T-cell (primary cell): ENCODE measurements at regions not wholly inside any gene's neighbourhood (a gene's known extent, or its start where the extent isn't known, plus 50 kb on each side); places are given as distances from the start of the nearest gene placed in this dataset.
"Not testable (repeated sequence)": the region's sequence is repeated elsewhere in the genome, so short reads cannot be mapped to it uniquely, and the experiment has no call there.

Source experiments
- ATAC-seq, 4 experiments: fragments of 200-7000 bp in 3 of 4; fragments of 150-1000 bp in 1 of 4; cut with Tn5 transposase; replicated peaks in 1 of 4; 1 replicate in 3 of 4; 2 replicates in 1 of 4; pipeline ENCODE4 v1.10.0; 2021; ENCODE audit warnings: moderate library complexity in 3 of 4, mild to moderate bottlenecking in 2 of 4, moderate number of reproducible peaks in 1 of 4
- CTCF ChIA-PET, 2 donors: fragments of 300-600 bp; sonication (Branson Sonifier 250); formaldehyde crosslinking; loops; one replicate each; lab custom pipeline; 2022; ENCODE audit warnings: antibody characterized with exemption in 2 of 2; lab: Charles Lee
- POLR2A ChIA-PET, 2 donors: fragments of 300-600 bp; sonication (Branson Sonifier 250); formaldehyde crosslinking; loops; one replicate each; lab custom pipeline; 2022; ENCODE audit warnings: antibody characterized with exemption in 2 of 2; lab: Charles Lee
- DNase-seq, 35 experiments: peaks; one replicate each; pipeline versions ENCODE4 v3.0.0 to v3.0.0-alpha.2; 2013 to 2023
- H3K27ac ChIP-seq: one replicate; pipeline ENCODE4 v1.5.1; 2013; ENCODE audit warnings: low read length
- H3K27me3 ChIP-seq, 2 experiments: replicated peaks in 1 of 2; 1 replicate in 1 of 2; 2 replicates in 1 of 2; pipeline versions ENCODE4 v1.6.1 to v1.7.0; 2013; ENCODE audit warnings: low read length in 1 of 2, mixed read lengths in 1 of 2; ENCODE audit not compliant: control insufficient read depth in 2 of 2, insufficient read depth in 2 of 2; ENCODE audit errors: extremely low read depth in 1 of 2
- H3K36me3 ChIP-seq, 2 donors: 1 replicate in 1 of 2; 2 replicates in 1 of 2; pipeline versions ENCODE4 v1.6.1 to v1.7.0; 2013; ENCODE audit warnings: low read length in 1 of 2; ENCODE audit not compliant: control insufficient read depth in 2 of 2, insufficient read depth in 1 of 2; ENCODE audit errors: extremely low read depth in 1 of 2
- H3K4me1 ChIP-seq, 2 experiments: 1 replicate in 1 of 2; 2 replicates in 1 of 2; pipeline versions ENCODE4 v1.6.1 to v1.7.0; 2013; ENCODE audit warnings: low read length in 2 of 2, mixed read lengths in 1 of 2; ENCODE audit not compliant: insufficient read depth in 2 of 2, control insufficient read depth in 1 of 2; ENCODE audit errors: extremely low read depth in 1 of 2
- H3K4me3 ChIP-seq, 2 donors: 1 replicate in 1 of 2; 2 replicates in 1 of 2; pipeline versions ENCODE4 v1.5.1 to v1.7.0; 2013; ENCODE audit warnings: mild to moderate bottlenecking in 2 of 2, low read length in 1 of 2, moderate library complexity in 1 of 2; ENCODE audit not compliant: control insufficient read depth in 1 of 2; ENCODE audit errors: extremely low read depth in 1 of 2
- H3K9me3 ChIP-seq: 2 replicates; pipeline ENCODE4 v1.7.0; 2013
- H3K27ac Mint-ChIP-seq, 2 donors: one replicate each; pipeline ENCODE4 v1.8.0; 2020 to 2021; ENCODE audit warnings: mild to moderate bottlenecking in 2 of 2, mixed read lengths in 2 of 2
- H3K27me3 Mint-ChIP-seq, 2 donors: one replicate each; pipeline ENCODE4 v1.8.0; 2021 to 2022; ENCODE audit warnings: mixed read lengths in 2 of 2
- H3K36me3 Mint-ChIP-seq: one replicate; pipeline ENCODE4 v1.8.0; 2021; ENCODE audit warnings: mixed read lengths
- H3K4me1 Mint-ChIP-seq, 3 donors: one replicate each; pipeline ENCODE4 v1.8.0; 2020 to 2022; ENCODE audit warnings: mixed read lengths in 3 of 3, mild to moderate bottlenecking in 1 of 3
- H3K4me3 Mint-ChIP-seq, 3 donors: one replicate each; pipeline ENCODE4 v1.8.0; 2020 to 2022; ENCODE audit warnings: mild to moderate bottlenecking in 3 of 3, mixed read lengths in 3 of 3, moderate library complexity in 3 of 3
- H3K9me3 Mint-ChIP-seq, 3 donors: one replicate each; pipeline ENCODE4 v1.8.0; 2020 to 2022; ENCODE audit warnings: mixed read lengths in 3 of 3
- WGBS: methylation state at CpG from one replicate; pipeline ENCODE4 v1.1.5; 2013; ENCODE audit warnings: missing lambda C conversion rate; ENCODE audit not compliant: insufficient coverage; 5-methylcytosine and 5-hydroxymethylcytosine counted together

- H3K27me3 Mint-ChIP-seq, CTCF ChIA-PET, POLR2A ChIA-PET, H3K4me1 ChIP-seq, H3K27ac ChIP-seq, H3K27me3 ChIP-seq, H3K36me3 Mint-ChIP-seq, ATAC-seq, H3K36me3 ChIP-seq, H3K4me3 ChIP-seq, DNase-seq, H3K9me3 ChIP-seq, H3K9me3 Mint-ChIP-seq: not testable (repeated sequence)
- WGBS, result no CpG with 5 or more reads among the region's 7 CpGs
- Mint-ChIP-seq H3K4me1 (peaks cover 4 to 18% (median 16%) of the 10 kb centered on the region in 3 donors), H3K27ac (peak overlapping the region in 1 of 2 donors; percentile 23), H3K4me3 (peak overlapping the region in 1 of 3 donors; percentile 43)
These were observed 92.5 kb upstream of the CSRP2 start for GRCh38 chr12:76971216-76971879.

GRCh38 chr12:76967181-76967885 is 88.5 kb upstream of the CSRP2 start:
- Histone ChIP-seq H3K4me1 (no peaks in the 10 kb centered on the region), H3K4me3 (no peak overlapping the region), H3K36me3 (no peaks in the 10 kb centered on the region), H3K9me3 (no peaks in the 10 kb centered on the region), H3K27me3 (no peaks in the 10 kb centered on the region), H3K27ac (no peak overlapping the region)
- no peak for ATAC-seq
- WGBS, result 73% methylated on average over 2 of the region's 9 CpGs
- Mint-ChIP-seq H3K4me1 (peaks cover 4 to 15% (median 14%) of the 10 kb centered on the region in 3 donors), H3K9me3 (peaks cover 0 to 7% (median 4%) of the 10 kb centered on the region in 3 donors), H3K4me3 (no peak overlapping the region), H3K27me3 (peaks cover 1 to 10% of the 10 kb centered on the region in 2 donors), H3K36me3 (no peaks in the 10 kb centered on the region), H3K27ac (no peak overlapping the region)
- no peak for DNase-seq
- CTCF ChIA-PET, result interaction anchor here (0.6 kb wide), 2 partner anchors 24 to 1639 kb away, joined by 3 read pairs; no protein-coding TSS in a partner anchor
- POLR2A ChIA-PET, result interaction anchor here in 1 of 2 donors (0.8 kb wide), 1 partner anchor 15 kb away, joined by 3 read pairs; no protein-coding TSS in a partner anchor

GRCh38 chr12:76964784-76965571 is 86.2 kb upstream of the CSRP2 start:
- CTCF ChIA-PET, result interaction anchor here in 1 of 2 donors (1.0 kb wide), 1 partner anchor 28 kb away, joined by 4 read pairs; no protein-coding TSS in a partner anchor
- POLR2A ChIA-PET, result no interaction called here
- WGBS, result no CpG with 5 or more reads among the region's 6 CpGs
- ATAC-seq, result no peak
- Mint-ChIP-seq H3K27me3 (peaks cover 6 to 10% of the 10 kb centered on the region in 2 donors), H3K9me3 (peaks cover 0 to 7% (median 4%) of the 10 kb centered on the region in 3 donors), H3K27ac (no peak overlapping the region), H3K36me3 (no peaks in the 10 kb centered on the region), H3K4me3 (no peak overlapping the region), H3K4me1 (no peaks in the 10 kb centered on the region)
- H3K36me3 ChIP-seq, result no peaks in the 10 kb centered on the region
- H3K4me1 ChIP-seq, result no peaks in the 10 kb centered on the region
- H3K9me3 ChIP-seq, result no peaks in the 10 kb centered on the region
- DNase-seq, result no peak
- H3K27me3 ChIP-seq, result no peaks in the 10 kb centered on the region
- H3K27ac ChIP-seq, result no peak overlapping the region
- no peak overlapping the region for H3K4me3 ChIP-seq

- CTCF ChIA-PET, result no interaction called here
- Histone ChIP-seq H3K36me3 (no peaks in the 10 kb centered on the region), H3K4me3 (no peak overlapping the region), H3K4me1 (no peaks in the 10 kb centered on the region), H3K27me3 (no peaks in the 10 kb centered on the region), H3K27ac (no peak overlapping the region), H3K9me3 (no peaks in the 10 kb centered on the region)
- DNase-seq (no peak), ATAC-seq (no peak)
- POLR2A ChIA-PET, result no interaction called here
- 72% methylated on average over 3 of the region's 3 CpGs for WGBS
- Mint-ChIP-seq H3K9me3 (no peaks in the 10 kb centered on the region), H3K4me3 (no peak overlapping the region), H3K36me3 (no peaks in the 10 kb centered on the region), H3K4me1 (no peaks in the 10 kb centered on the region), H3K27me3 (peaks cover 6 to 10% of the 10 kb centered on the region in 2 donors), H3K27ac (no peak overlapping the region)
These were observed 83.3 kb upstream of the CSRP2 start for GRCh38 chr12:76962099-76962498.

GRCh38 chr12:76957301-76957700 is 78.5 kb upstream of the CSRP2 start:
- ChIA-PET POLR2A (interaction anchor here in 1 of 2 donors (0.5 kb wide), 1 partner anchor 16 kb away, joined by 4 read pairs; no protein-coding TSS in a partner anchor), CTCF (no interaction called here)
- Histone ChIP-seq H3K4me1 (no peaks in the 10 kb centered on the region), H3K9me3 (no peaks in the 10 kb centered on the region), H3K4me3 (no peak overlapping the region), H3K36me3 (no peaks in the 10 kb centered on the region), H3K27me3 (no peaks in the 10 kb centered on the region), H3K27ac (no peak overlapping the region)
- no peak for DNase-seq
- Mint-ChIP-seq H3K27ac (no peak overlapping the region), H3K9me3 (no peaks in the 10 kb centered on the region), H3K27me3 (peaks cover 5 to 11% of the 10 kb centered on the region in 2 donors), H3K36me3 (no peaks in the 10 kb centered on the region), H3K4me3 (no peak overlapping the region), H3K4me1 (no peaks in the 10 kb centered on the region)
- ATAC-seq, result no peak

- no peaks in the 10 kb centered on the region for H3K9me3 ChIP-seq
- Mint-ChIP-seq H3K27me3 (peaks cover 8 to 16% of the 10 kb centered on the region in 2 donors), H3K9me3 (no peaks in the 10 kb centered on the region), H3K4me3 (no peak overlapping the region), H3K27ac (no peak overlapping the region), H3K36me3 (no peaks in the 10 kb centered on the region), H3K4me1 (no peaks in the 10 kb centered on the region)
- no peak overlapping the region for H3K4me3 ChIP-seq
- H3K27me3 ChIP-seq, result no peaks in the 10 kb centered on the region
- no peaks in the 10 kb centered on the region for H3K4me1 ChIP-seq
- WGBS, result no CpG with 5 or more reads among the region's 2 CpGs
- ChIA-PET POLR2A (interaction anchor here in 1 of 2 donors (0.6 kb wide), 1 partner anchor 68 kb away, joined by 3 read pairs; no protein-coding TSS in a partner anchor), CTCF (no interaction called here)
- H3K36me3 ChIP-seq, result no peaks in the 10 kb centered on the region
- ATAC-seq (no peak), DNase-seq (no peak)
- H3K27ac ChIP-seq, result no peak overlapping the region
These were observed 74.2 kb upstream of the CSRP2 start for GRCh38 chr12:76952995-76953394.
